IMR-90 (cell line): ENCODE measurements at regions not wholly inside any gene's neighbourhood (a gene's known extent, or its start where the extent isn't known, plus 50 kb on each side); places are given as distances from the start of the nearest gene placed in this dataset.

Experiments used
- MAZ ChIP-seq: IDR thresholded peaks from 2 replicates; pipeline ENCODE4 v1.6.1; 2012; ENCODE audit warnings: low read depth, mild to moderate bottlenecking, low read length, improper control_type of control experiment, moderate library complexity, borderline replicate concordance
- POLR2A ChIP-seq: IDR thresholded peaks from 2 replicates; pipeline ENCODE4 v1.6.1; 2012; ENCODE audit warnings: mild to moderate bottlenecking, low read depth, low read length
- RAD21 ChIP-seq: IDR thresholded peaks from 2 replicates; pipeline ENCODE4 v1.6.1; 2012; ENCODE audit warnings: low read length, improper control_type of control experiment
- TF ChIP-seq, protein P1 (sequence below): conservative IDR thresholded peaks from 2 replicates; pipeline ENCODE4 v1.5.1; 2012; ENCODE audit warnings: mild to moderate bottlenecking, low read depth, low read length, improper control_type of control experiment
- TF ChIP-seq, protein P2 (sequence below): fragments of 150-350 bp; IDR thresholded peaks from 2 replicates; pipeline ENCODE4 v1.6.1; 2017; ENCODE audit warnings: mild to moderate bottlenecking, antibody characterized with exemption, low read length, low read depth

DNA sequence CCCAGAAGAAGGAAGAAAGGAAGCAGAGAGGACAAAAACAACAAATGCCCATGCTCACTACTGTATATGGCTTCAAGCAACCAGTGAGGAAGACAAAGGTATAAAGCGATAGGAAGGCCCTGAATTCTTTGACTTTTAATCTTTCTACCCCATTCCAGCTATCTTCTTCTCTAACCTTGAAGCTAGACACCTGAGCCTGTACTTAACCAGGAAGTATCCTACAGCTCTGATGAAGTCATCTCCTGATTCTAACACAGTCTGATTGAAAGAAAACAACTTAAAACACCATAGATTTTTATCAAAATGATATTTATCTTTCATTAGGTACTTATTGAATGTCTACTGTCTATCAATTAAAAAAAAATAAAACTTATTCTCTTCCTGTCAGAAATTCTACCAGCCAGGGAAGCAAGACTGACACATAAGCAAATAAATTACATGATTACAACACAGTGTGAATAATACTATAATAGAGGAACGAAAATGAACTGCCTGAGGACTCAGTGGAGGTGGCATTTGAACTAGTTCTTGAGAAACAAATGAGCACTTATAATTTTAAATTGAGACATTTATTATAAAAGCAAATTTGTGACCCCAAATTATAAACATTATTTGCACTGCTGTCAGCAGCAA lies 123.3 kb upstream of the ELL2 start:
- TF ChIP-seq, protein P1, sequence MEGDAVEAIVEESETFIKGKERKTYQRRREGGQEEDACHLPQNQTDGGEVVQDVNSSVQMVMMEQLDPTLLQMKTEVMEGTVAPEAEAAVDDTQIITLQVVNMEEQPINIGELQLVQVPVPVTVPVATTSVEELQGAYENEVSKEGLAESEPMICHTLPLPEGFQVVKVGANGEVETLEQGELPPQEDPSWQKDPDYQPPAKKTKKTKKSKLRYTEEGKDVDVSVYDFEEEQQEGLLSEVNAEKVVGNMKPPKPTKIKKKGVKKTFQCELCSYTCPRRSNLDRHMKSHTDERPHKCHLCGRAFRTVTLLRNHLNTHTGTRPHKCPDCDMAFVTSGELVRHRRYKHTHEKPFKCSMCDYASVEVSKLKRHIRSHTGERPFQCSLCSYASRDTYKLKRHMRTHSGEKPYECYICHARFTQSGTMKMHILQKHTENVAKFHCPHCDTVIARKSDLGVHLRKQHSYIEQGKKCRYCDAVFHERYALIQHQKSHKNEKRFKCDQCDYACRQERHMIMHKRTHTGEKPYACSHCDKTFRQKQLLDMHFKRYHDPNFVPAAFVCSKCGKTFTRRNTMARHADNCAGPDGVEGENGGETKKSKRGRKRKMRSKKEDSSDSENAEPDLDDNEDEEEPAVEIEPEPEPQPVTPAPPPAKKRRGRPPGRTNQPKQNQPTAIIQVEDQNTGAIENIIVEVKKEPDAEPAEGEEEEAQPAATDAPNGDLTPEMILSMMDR, result no peak
- TF ChIP-seq POLR2A (no peak), RAD21 (no peak), MAZ (no peak)
- TF ChIP-seq, protein P2, sequence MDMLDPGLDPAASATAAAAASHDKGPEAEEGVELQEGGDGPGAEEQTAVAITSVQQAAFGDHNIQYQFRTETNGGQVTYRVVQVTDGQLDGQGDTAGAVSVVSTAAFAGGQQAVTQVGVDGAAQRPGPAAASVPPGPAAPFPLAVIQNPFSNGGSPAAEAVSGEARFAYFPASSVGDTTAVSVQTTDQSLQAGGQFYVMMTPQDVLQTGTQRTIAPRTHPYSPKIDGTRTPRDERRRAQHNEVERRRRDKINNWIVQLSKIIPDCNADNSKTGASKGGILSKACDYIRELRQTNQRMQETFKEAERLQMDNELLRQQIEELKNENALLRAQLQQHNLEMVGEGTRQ, result no peak
